Karpas-422 (cell line): ENCODE measurements at regions not wholly inside any gene's neighbourhood (a gene's known extent, or its start where the extent isn't known, plus 50 kb on each side); places are given as distances from the start of the nearest gene placed in this dataset.

Source experiments
- DNase-seq: peaks from one replicate; pipeline ENCODE4 v3.0.0-alpha.2; 2015
- H2AFZ ChIP-seq: fragments of 200-600 bp; sonication (generic); 2 replicates; pipeline ENCODE4 v1.6.1; 2014; ENCODE audit warnings: antibody characterized with exemption, low read length, mixed read lengths
- H3K27ac ChIP-seq: fragments of 200-600 bp; sonication (generic); 2 replicates; pipeline ENCODE4 v1.5.1; 2014; ENCODE audit warnings: mild to moderate bottlenecking, low read length, moderate library complexity
- H3K27me3 ChIP-seq: fragments of 200-600 bp; sonication (generic); 2 replicates; pipeline ENCODE4 v1.6.1; 2014; ENCODE audit warnings: low read length, mixed read lengths
- H3K36me3 ChIP-seq: fragments of 200-600 bp; sonication (generic); 2 replicates; pipeline ENCODE4 v1.6.1; 2014; ENCODE audit warnings: low read length, mixed read lengths; ENCODE audit not compliant: insufficient read depth
- H3K4me1 ChIP-seq: fragments of 200-600 bp; sonication (generic); 2 replicates; pipeline ENCODE4 v1.6.1; 2014; ENCODE audit warnings: mild to moderate bottlenecking, low read length, mixed read lengths
- H3K4me2 ChIP-seq: fragments of 200-600 bp; sonication (generic); 2 replicates; pipeline ENCODE4 v1.6.1; 2014; ENCODE audit warnings: low read length, low read depth, mild to moderate bottlenecking; ENCODE audit not compliant: poor library complexity, severe bottlenecking
- H3K4me3 ChIP-seq: fragments of 200-600 bp; sonication (generic); 2 replicates; pipeline ENCODE4 v1.5.1; 2014; ENCODE audit warnings: mild to moderate bottlenecking, antibody characterized with exemption, low read length, mixed read lengths
- H3K79me2 ChIP-seq: fragments of 200-600 bp; sonication (generic); 2 replicates; pipeline ENCODE4 v1.6.1; 2014; ENCODE audit warnings: mild to moderate bottlenecking, low read length, mixed read lengths
- H3K9ac ChIP-seq: fragments of 200-600 bp; sonication (generic); 2 replicates; pipeline ENCODE4 v1.6.0; 2014; ENCODE audit warnings: low read length
- H3K9me2 ChIP-seq: fragments of 200-600 bp; sonication (generic), shearing (Covaris generic); replicated peaks from 2 replicates; pipeline ENCODE4 v1.6.0; 2014; ENCODE audit warnings: mild to moderate bottlenecking, low read length, moderate library complexity; ENCODE audit not compliant: insufficient read depth
- H3K9me3 ChIP-seq: fragments of 300-700, 200-600 bp; sonication (generic); 2 replicates; pipeline ENCODE4 v1.6.1; 2014; ENCODE audit warnings: low read length, mixed read lengths
- H4K20me1 ChIP-seq: fragments of 200-600 bp; sonication (generic); 2 replicates; pipeline ENCODE4 v1.6.1; 2014; ENCODE audit warnings: mild to moderate bottlenecking, antibody characterized with exemption, low read length, low read depth; ENCODE audit not compliant: insufficient read depth

- no peak overlapping the region for H2AFZ ChIP-seq
Observed at GRCh38 chr3:103060242-103060641, 625.4 kb downstream of the ZPLD1 start.

GRCh38 chr3:103067963-103068362, 633.1 kb downstream of the ZPLD1 start:
- no peak overlapping the region for H3K9ac ChIP-seq
- H4K20me1 ChIP-seq = no peaks in the 10 kb centered on the region
- no peak overlapping the region for H3K27ac ChIP-seq
- H3K9me3 ChIP-seq = peaks cover 13% of the 10 kb centered on the region; the same call in 1 of the 2 replicates
- H3K4me1 ChIP-seq = no peaks in the 10 kb centered on the region
- no peak overlapping the region for H3K4me3 ChIP-seq
- no peaks in the 10 kb centered on the region for H3K36me3 ChIP-seq
- H2AFZ ChIP-seq = no peak overlapping the region
- no peaks in the 10 kb centered on the region for H3K27me3 ChIP-seq
- H3K4me2 ChIP-seq = no peak overlapping the region
- H3K79me2 ChIP-seq = no peaks in the 10 kb centered on the region
- H3K9me2 ChIP-seq = no peaks in the 10 kb centered on the region
- DNase-seq = no peak

More at GRCh38 chr3:103060242-103060641, 625.4 kb downstream of the ZPLD1 start:
- Histone ChIP-seq H3K79me2 (no peaks in the 10 kb centered on the region), H3K9me2 (no peaks in the 10 kb centered on the region), H3K9ac (no peak overlapping the region), H3K27me3 (no peaks in the 10 kb centered on the region), H4K20me1 (no peaks in the 10 kb centered on the region), H3K4me3 (no peak overlapping the region), H3K4me1 (no peaks in the 10 kb centered on the region), H3K4me2 (no peak overlapping the region), H3K36me3 (no peaks in the 10 kb centered on the region), H3K9me3 (peaks cover 6% of the 10 kb centered on the region), H3K27ac (no peak overlapping the region)
- DNase-seq = no peak

- no peak overlapping the region for H3K9ac ChIP-seq
- no peaks in the 10 kb centered on the region for H3K36me3 ChIP-seq
- no peak for DNase-seq
- no peak overlapping the region for H2AFZ ChIP-seq
- H3K79me2 ChIP-seq = no peaks in the 10 kb centered on the region
- no peaks in the 10 kb centered on the region for H4K20me1 ChIP-seq
- no peaks in the 10 kb centered on the region for H3K27me3 ChIP-seq
- H3K9me2 ChIP-seq = peaks cover 4% of the 10 kb centered on the region; the same call in 1 of the 2 replicates
- no peaks in the 10 kb centered on the region for H3K9me3 ChIP-seq
- H3K4me1 ChIP-seq = no peaks in the 10 kb centered on the region
- H3K4me3 ChIP-seq = no peak overlapping the region
- no peak overlapping the region for H3K4me2 ChIP-seq
- no peak overlapping the region for H3K27ac ChIP-seq
Observed at GRCh38 chr3:103075282-103075681, 640.5 kb downstream of the ZPLD1 start.

GRCh38 chr3:103077910-103078309, 643.1 kb downstream of the ZPLD1 start:
- Histone ChIP-seq H3K79me2 (no peaks in the 10 kb centered on the region), H3K9me2 (peaks cover 4% of the 10 kb centered on the region; the same call in 1 of the 2 replicates), H3K27me3 (no peaks in the 10 kb centered on the region), H3K9ac (no peak overlapping the region), H3K4me1 (no peaks in the 10 kb centered on the region), H3K4me3 (no peak overlapping the region), H4K20me1 (no peaks in the 10 kb centered on the region), H3K36me3 (no peaks in the 10 kb centered on the region), H3K27ac (no peak overlapping the region), H3K9me3 (0 out of 2 replicates have a peak, but pooled peaks cover 5% of the 10 kb centered on the region), H3K4me2 (no peak overlapping the region), H2AFZ (no peak overlapping the region)
- no peak for DNase-seq

- Histone ChIP-seq H3K9me3 (peaks cover 9% of the 10 kb centered on the region; the same call in 1 of the 2 replicates), H3K4me1 (no peaks in the 10 kb centered on the region), H4K20me1 (no peaks in the 10 kb centered on the region), H3K9ac (no peak overlapping the region), H3K27me3 (no peaks in the 10 kb centered on the region), H3K27ac (no peak overlapping the region), H3K79me2 (no peaks in the 10 kb centered on the region), H2AFZ (no peak overlapping the region), H3K9me2 (no peaks in the 10 kb centered on the region), H3K4me3 (no peak overlapping the region), H3K36me3 (no peaks in the 10 kb centered on the region), H3K4me2 (no peak overlapping the region)
- no peak for DNase-seq
Observed at GRCh38 chr3:103082501-103082900, 647.7 kb downstream of the ZPLD1 start.

GRCh38 chr3:103083848-103084631, 649.2 kb downstream of the ZPLD1 start:
- H3K4me3 ChIP-seq = no peak overlapping the region
- no peak overlapping the region for H3K4me2 ChIP-seq
- no peaks in the 10 kb centered on the region for H3K4me1 ChIP-seq
- H3K27ac ChIP-seq = no peak overlapping the region
- DNase-seq = no peak
- H3K27me3 ChIP-seq = no peaks in the 10 kb centered on the region
- H3K79me2 ChIP-seq = no peaks in the 10 kb centered on the region
- no peaks in the 10 kb centered on the region for H3K9me2 ChIP-seq
- no peak overlapping the region for H2AFZ ChIP-seq
- H3K9me3 ChIP-seq = peaks cover 9% of the 10 kb centered on the region; the same call in 1 of the 2 replicates
- H3K36me3 ChIP-seq = no peaks in the 10 kb centered on the region
- no peaks in the 10 kb centered on the region for H4K20me1 ChIP-seq
- no peak overlapping the region for H3K9ac ChIP-seq

- Histone ChIP-seq H2AFZ (no peak overlapping the region), H3K4me2 (no peak overlapping the region), H3K9me2 (no peaks in the 10 kb centered on the region), H3K9me3 (peaks cover 9% of the 10 kb centered on the region; the same call in 1 of the 2 replicates), H3K27me3 (no peaks in the 10 kb centered on the region), H3K4me1 (no peaks in the 10 kb centered on the region), H3K9ac (no peak overlapping the region), H4K20me1 (no peaks in the 10 kb centered on the region), H3K4me3 (no peak overlapping the region), H3K36me3 (no peaks in the 10 kb centered on the region), H3K79me2 (no peaks in the 10 kb centered on the region), H3K27ac (no peak overlapping the region)
- no peak for DNase-seq
Observed at GRCh38 chr3:103085465-103085864, 650.6 kb downstream of the ZPLD1 start.

DNA sequence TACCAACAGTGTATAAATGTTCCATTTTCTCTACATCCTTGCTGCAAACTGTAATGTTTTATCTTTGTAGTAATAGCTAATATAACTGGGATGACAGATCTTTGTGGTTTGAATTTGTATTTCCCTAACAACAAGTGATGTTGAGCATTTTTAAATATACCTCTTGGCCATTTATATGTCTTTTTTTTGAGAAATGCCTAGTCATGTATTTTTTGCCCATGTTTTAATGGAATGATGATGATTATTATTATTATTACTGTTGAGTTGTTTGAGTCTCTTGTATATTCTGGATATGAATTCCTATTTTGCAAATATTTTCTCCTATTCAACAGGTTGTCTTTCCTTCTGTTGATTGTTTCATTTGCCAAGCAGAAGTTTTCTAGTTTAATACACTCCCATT, 654.9 kb downstream of the ZPLD1 start:
- Histone ChIP-seq H2AFZ (no peak overlapping the region), H3K79me2 (no peaks in the 10 kb centered on the region), H3K4me1 (no peaks in the 10 kb centered on the region), H3K4me3 (no peak overlapping the region), H3K27ac (no peak overlapping the region), H3K36me3 (no peaks in the 10 kb centered on the region), H3K27me3 (no peaks in the 10 kb centered on the region), H3K4me2 (no peak overlapping the region), H3K9ac (no peak overlapping the region), H4K20me1 (no peaks in the 10 kb centered on the region), H3K9me2 (no peaks in the 10 kb centered on the region), H3K9me3 (peaks cover 4% of the 10 kb centered on the region)
- no peak for DNase-seq
